Ishikawa (cell line): ENCODE measurements at regions not wholly inside any gene's neighbourhood (a gene's known extent, or its start where the extent isn't known, plus 50 kb on each side); places are given as distances from the start of the nearest gene placed in this dataset.

Source experiments
- CEBPB ChIP-seq: IDR thresholded peaks from 2 replicates; pipeline ENCODE4 v1.6.1; 2012
- CREB1 ChIP-seq: IDR thresholded peaks from 2 replicates; pipeline ENCODE4 v1.6.1; 2012; ENCODE audit warnings: low read depth
- EGR1 ChIP-seq: IDR thresholded peaks from 2 replicates; pipeline ENCODE4 v1.6.1; 2012
- EP300 ChIP-seq: IDR thresholded peaks from 2 replicates; pipeline ENCODE4 v1.6.1; 2012; ENCODE audit warnings: borderline replicate concordance
- FOXM1 ChIP-seq: IDR thresholded peaks from 2 replicates; pipeline ENCODE4 v1.6.1; 2012; ENCODE audit warnings: low read depth, borderline replicate concordance
- NFIC ChIP-seq: IDR thresholded peaks from 2 replicates; pipeline ENCODE4 v1.6.1; 2012
- RAD21 ChIP-seq: IDR thresholded peaks from 2 replicates; pipeline ENCODE4 v1.6.1; 2012; ENCODE audit warnings: low read depth
- TAF1 ChIP-seq: IDR thresholded peaks from 2 replicates; pipeline ENCODE4 v1.6.1; 2012; ENCODE audit warnings: low read depth, mild to moderate bottlenecking
- TCF12 ChIP-seq: IDR thresholded peaks from 2 replicates; pipeline ENCODE4 v1.6.1; 2012; ENCODE audit warnings: low read depth
- TEAD4 ChIP-seq: IDR thresholded peaks from 2 replicates; pipeline ENCODE4 v1.6.1; 2012
- USF1 ChIP-seq: IDR thresholded peaks from 2 replicates; pipeline ENCODE4 v1.6.1; 2012
- YY1 ChIP-seq: IDR thresholded peaks from 2 replicates; pipeline ENCODE4 v1.6.1; 2012; ENCODE audit warnings: low read depth
- ZBTB7A ChIP-seq: IDR thresholded peaks from 2 replicates; pipeline ENCODE4 v1.6.1; 2012; ENCODE audit warnings: low read depth
- TF ChIP-seq, protein P1 (sequence below): IDR thresholded peaks from 2 replicates; pipeline ENCODE4 v1.6.1; 2012; ENCODE audit warnings: low read depth, mild to moderate bottlenecking
- TF ChIP-seq, protein P2 (sequence below): IDR thresholded peaks from 2 replicates; pipeline ENCODE4 v1.6.1; 2012

- TF ChIP-seq RAD21 (no peak), CREB1 (no peak), NFIC (no peak), YY1 (no peak), CEBPB (no peak), EP300 (no peak), USF1 (no peak), EGR1 (no peak), FOXM1 (no peak), TCF12 (no peak), ZBTB7A (no peak)
- TF ChIP-seq, protein P1, sequence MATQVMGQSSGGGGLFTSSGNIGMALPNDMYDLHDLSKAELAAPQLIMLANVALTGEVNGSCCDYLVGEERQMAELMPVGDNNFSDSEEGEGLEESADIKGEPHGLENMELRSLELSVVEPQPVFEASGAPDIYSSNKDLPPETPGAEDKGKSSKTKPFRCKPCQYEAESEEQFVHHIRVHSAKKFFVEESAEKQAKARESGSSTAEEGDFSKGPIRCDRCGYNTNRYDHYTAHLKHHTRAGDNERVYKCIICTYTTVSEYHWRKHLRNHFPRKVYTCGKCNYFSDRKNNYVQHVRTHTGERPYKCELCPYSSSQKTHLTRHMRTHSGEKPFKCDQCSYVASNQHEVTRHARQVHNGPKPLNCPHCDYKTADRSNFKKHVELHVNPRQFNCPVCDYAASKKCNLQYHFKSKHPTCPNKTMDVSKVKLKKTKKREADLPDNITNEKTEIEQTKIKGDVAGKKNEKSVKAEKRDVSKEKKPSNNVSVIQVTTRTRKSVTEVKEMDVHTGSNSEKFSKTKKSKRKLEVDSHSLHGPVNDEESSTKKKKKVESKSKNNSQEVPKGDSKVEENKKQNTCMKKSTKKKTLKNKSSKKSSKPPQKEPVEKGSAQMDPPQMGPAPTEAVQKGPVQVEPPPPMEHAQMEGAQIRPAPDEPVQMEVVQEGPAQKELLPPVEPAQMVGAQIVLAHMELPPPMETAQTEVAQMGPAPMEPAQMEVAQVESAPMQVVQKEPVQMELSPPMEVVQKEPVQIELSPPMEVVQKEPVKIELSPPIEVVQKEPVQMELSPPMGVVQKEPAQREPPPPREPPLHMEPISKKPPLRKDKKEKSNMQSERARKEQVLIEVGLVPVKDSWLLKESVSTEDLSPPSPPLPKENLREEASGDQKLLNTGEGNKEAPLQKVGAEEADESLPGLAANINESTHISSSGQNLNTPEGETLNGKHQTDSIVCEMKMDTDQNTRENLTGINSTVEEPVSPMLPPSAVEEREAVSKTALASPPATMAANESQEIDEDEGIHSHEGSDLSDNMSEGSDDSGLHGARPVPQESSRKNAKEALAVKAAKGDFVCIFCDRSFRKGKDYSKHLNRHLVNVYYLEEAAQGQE = no peak
Measured at GRCh38 chrX:118211891-118212816, 95.5 kb upstream of the KLHL13 start.

GRCh38 chrX:118212817-118213183, 96.2 kb upstream of the KLHL13 start:
- no peak for TF ChIP-seq EGR1

DNA sequence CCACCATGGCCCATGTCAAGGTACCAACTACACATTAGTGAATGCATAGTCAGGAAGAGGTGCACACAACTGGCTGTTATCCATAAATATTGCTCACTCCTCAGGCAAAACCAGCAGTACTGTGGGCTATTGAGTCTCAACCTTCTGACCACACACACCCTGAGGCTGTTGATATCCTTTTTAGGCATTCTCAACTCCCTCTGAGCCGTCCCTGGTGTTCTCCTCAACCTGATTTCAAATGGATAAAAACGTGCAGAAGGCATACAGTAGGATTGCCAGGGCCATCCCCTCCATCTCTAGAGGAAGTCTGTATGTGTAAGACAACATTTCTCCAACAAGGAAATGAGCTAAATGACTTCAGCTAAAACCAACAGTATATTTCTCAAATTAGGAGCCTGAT, 98.7 kb upstream of the KLHL13 start:
- TF ChIP-seq TEAD4 = no peak
- TF ChIP-seq YY1 = no peak

GRCh38 chrX:118216087-118216486, 99.5 kb upstream of the KLHL13 start:
- no peak for TF ChIP-seq CEBPB
- no peak for TF ChIP-seq ZBTB7A
- TF ChIP-seq FOXM1 = 0 out of 2 replicates have a peak, but pooled peaks have one; percentile 37
- no peak for TF ChIP-seq TAF1
- peak; percentile 49; the same call in 1 of the 2 replicates for TF ChIP-seq EP300

- TF ChIP-seq USF1 = no peak
- TF ChIP-seq NFIC = no peak; the same call in 1 of the 2 replicates
- TF ChIP-seq EP300 = no peak; the same call in 1 of the 2 replicates
- TF ChIP-seq TAF1 = no peak
- TF ChIP-seq, protein P1 = no peak
- no peak for TF ChIP-seq YY1
- TF ChIP-seq ZBTB7A = no peak
- TF ChIP-seq CREB1 = no peak
- TF ChIP-seq EGR1 = no peak
- no peak for TF ChIP-seq FOXM1
- no peak for TF ChIP-seq TCF12
- no peak for TF ChIP-seq RAD21
- no peak for TF ChIP-seq TEAD4
- TF ChIP-seq, protein P2, sequence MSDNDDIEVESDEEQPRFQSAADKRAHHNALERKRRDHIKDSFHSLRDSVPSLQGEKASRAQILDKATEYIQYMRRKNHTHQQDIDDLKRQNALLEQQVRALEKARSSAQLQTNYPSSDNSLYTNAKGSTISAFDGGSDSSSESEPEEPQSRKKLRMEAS = no peak
- no peak for TF ChIP-seq CEBPB
Measured at GRCh38 chrX:118216509-118216908, 99.9 kb upstream of the KLHL13 start.

- no peak for TF ChIP-seq TEAD4
- no peak for TF ChIP-seq ZBTB7A
- no peak for TF ChIP-seq CEBPB
- TF ChIP-seq EP300 = no peak
- TF ChIP-seq EGR1 = no peak
- no peak for TF ChIP-seq CREB1
- TF ChIP-seq TCF12 = no peak
- no peak for TF ChIP-seq TAF1
- no peak for TF ChIP-seq USF1
- no peak for TF ChIP-seq NFIC
- TF ChIP-seq, protein P2 = no peak
- no peak for TF ChIP-seq YY1
- no peak for TF ChIP-seq RAD21
- TF ChIP-seq FOXM1 = no peak
- TF ChIP-seq, protein P1 = no peak
Measured at GRCh38 chrX:118218079-118218478, 101.5 kb upstream of the KLHL13 start.
